GM23338 (cell line): ENCODE measurements at regions not wholly inside any gene's neighbourhood (a gene's known extent, or its start where the extent isn't known, plus 50 kb on each side); places are given as distances from the start of the nearest gene placed in this dataset.

Experiments used
- CREB1 ChIP-seq: fragments of 250-450 bp; sonication (Bioruptor Pico); IDR thresholded peaks from 2 replicates; pipeline ENCODE4 v1.5.0; 2020; ENCODE audit warnings: low read depth, mild to moderate bottlenecking, moderate library complexity
- EZH2 ChIP-seq: fragments of 200-600 bp; sonication (generic); IDR thresholded peaks from one replicate; pipeline ENCODE4 v1.8.0; 2017; ENCODE audit warnings: antibody characterized with exemption, mild to moderate bottlenecking, low read depth; ENCODE audit not compliant: unreplicated experiment
- EZH2phosphoT487 ChIP-seq: fragments of 200-600 bp; sonication (generic); IDR thresholded peaks from one replicate; pipeline ENCODE4 v1.8.1; 2018; ENCODE audit warnings: antibody characterized with exemption; ENCODE audit not compliant: unreplicated experiment
- JUNB ChIP-seq: IDR thresholded peaks from one replicate; pipeline ENCODE4 v1.6.1; 2016; ENCODE audit warnings: antibody characterized with exemption; ENCODE audit not compliant: unreplicated experiment
- POLR2AphosphoS5 ChIP-seq: IDR thresholded peaks from 2 replicates; pipeline ENCODE4 v1.6.1; 2016; ENCODE audit warnings: antibody characterized with exemption, low read depth
- REST ChIP-seq: IDR thresholded peaks from one replicate; pipeline ENCODE4 v1.6.1; 2018; ENCODE audit warnings: antibody characterized with exemption; ENCODE audit not compliant: unreplicated experiment
- ZNF331 ChIP-seq: fragments of 250-450 bp; sonication (Bioruptor Pico); IDR thresholded peaks from 2 replicates; pipeline ENCODE4 v1.5.0; 2020; ENCODE audit warnings: low read depth, mild to moderate bottlenecking, moderate library complexity
- TF ChIP-seq, protein P1 (sequence below), 2 experiments: fragments of 200-600 bp in 1 of 2; sonication (generic) in 1 of 2; conservative IDR thresholded peaks; 2 replicates each; pipeline versions ENCODE4 v1.5.1 to v1.6.1; 2016 to 2017; ENCODE audit warnings: antibody characterized with exemption in 2 of 2, low read depth in 2 of 2, mild to moderate bottlenecking in 2 of 2, moderate library complexity in 1 of 2
- TF ChIP-seq, protein P2 (sequence below): fragments of 250-450 bp; sonication (Bioruptor Pico); IDR thresholded peaks from 2 replicates; pipeline ENCODE4 v1.5.0; 2020; ENCODE audit warnings: mild to moderate bottlenecking, moderate library complexity
- TF ChIP-seq, protein P3 (sequence below): IDR thresholded peaks from 2 replicates; pipeline ENCODE4 v1.6.1; 2016; ENCODE audit warnings: antibody characterized with exemption

DNA sequence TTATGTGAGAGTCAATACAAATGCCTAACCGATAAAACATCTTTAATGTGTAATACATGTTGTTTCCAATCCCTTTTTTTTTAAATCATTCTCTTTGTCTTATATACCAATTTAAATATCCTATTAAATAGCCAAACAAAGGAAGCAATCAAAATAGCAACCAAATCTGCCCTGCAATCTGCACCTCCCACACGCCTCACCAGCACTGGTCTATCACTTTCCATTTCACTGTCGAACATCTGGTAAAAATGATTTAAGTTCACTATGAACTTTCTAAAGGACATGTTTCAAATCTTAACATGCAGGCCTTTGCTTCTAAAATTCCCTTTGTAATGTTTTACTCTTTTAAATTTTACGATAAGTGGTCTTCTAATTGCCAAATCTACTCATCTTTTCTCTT lies 1305.5 kb upstream of the TENM4 start:
- TF ChIP-seq, protein P1, sequence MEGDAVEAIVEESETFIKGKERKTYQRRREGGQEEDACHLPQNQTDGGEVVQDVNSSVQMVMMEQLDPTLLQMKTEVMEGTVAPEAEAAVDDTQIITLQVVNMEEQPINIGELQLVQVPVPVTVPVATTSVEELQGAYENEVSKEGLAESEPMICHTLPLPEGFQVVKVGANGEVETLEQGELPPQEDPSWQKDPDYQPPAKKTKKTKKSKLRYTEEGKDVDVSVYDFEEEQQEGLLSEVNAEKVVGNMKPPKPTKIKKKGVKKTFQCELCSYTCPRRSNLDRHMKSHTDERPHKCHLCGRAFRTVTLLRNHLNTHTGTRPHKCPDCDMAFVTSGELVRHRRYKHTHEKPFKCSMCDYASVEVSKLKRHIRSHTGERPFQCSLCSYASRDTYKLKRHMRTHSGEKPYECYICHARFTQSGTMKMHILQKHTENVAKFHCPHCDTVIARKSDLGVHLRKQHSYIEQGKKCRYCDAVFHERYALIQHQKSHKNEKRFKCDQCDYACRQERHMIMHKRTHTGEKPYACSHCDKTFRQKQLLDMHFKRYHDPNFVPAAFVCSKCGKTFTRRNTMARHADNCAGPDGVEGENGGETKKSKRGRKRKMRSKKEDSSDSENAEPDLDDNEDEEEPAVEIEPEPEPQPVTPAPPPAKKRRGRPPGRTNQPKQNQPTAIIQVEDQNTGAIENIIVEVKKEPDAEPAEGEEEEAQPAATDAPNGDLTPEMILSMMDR (conservative IDR thresholded peaks at IDR 0.05; ENCODE audit: low read depth in 2 of 2): no peak
- TF ChIP-seq POLR2AphosphoS5 (no peak), REST (no peak), EZH2 (no peak), ZNF331 (no peak), JUNB (no peak), EZH2phosphoT487 (no peak), CREB1 (CRISPR knock-in tag) (no peak)
- TF ChIP-seq, protein P2, sequence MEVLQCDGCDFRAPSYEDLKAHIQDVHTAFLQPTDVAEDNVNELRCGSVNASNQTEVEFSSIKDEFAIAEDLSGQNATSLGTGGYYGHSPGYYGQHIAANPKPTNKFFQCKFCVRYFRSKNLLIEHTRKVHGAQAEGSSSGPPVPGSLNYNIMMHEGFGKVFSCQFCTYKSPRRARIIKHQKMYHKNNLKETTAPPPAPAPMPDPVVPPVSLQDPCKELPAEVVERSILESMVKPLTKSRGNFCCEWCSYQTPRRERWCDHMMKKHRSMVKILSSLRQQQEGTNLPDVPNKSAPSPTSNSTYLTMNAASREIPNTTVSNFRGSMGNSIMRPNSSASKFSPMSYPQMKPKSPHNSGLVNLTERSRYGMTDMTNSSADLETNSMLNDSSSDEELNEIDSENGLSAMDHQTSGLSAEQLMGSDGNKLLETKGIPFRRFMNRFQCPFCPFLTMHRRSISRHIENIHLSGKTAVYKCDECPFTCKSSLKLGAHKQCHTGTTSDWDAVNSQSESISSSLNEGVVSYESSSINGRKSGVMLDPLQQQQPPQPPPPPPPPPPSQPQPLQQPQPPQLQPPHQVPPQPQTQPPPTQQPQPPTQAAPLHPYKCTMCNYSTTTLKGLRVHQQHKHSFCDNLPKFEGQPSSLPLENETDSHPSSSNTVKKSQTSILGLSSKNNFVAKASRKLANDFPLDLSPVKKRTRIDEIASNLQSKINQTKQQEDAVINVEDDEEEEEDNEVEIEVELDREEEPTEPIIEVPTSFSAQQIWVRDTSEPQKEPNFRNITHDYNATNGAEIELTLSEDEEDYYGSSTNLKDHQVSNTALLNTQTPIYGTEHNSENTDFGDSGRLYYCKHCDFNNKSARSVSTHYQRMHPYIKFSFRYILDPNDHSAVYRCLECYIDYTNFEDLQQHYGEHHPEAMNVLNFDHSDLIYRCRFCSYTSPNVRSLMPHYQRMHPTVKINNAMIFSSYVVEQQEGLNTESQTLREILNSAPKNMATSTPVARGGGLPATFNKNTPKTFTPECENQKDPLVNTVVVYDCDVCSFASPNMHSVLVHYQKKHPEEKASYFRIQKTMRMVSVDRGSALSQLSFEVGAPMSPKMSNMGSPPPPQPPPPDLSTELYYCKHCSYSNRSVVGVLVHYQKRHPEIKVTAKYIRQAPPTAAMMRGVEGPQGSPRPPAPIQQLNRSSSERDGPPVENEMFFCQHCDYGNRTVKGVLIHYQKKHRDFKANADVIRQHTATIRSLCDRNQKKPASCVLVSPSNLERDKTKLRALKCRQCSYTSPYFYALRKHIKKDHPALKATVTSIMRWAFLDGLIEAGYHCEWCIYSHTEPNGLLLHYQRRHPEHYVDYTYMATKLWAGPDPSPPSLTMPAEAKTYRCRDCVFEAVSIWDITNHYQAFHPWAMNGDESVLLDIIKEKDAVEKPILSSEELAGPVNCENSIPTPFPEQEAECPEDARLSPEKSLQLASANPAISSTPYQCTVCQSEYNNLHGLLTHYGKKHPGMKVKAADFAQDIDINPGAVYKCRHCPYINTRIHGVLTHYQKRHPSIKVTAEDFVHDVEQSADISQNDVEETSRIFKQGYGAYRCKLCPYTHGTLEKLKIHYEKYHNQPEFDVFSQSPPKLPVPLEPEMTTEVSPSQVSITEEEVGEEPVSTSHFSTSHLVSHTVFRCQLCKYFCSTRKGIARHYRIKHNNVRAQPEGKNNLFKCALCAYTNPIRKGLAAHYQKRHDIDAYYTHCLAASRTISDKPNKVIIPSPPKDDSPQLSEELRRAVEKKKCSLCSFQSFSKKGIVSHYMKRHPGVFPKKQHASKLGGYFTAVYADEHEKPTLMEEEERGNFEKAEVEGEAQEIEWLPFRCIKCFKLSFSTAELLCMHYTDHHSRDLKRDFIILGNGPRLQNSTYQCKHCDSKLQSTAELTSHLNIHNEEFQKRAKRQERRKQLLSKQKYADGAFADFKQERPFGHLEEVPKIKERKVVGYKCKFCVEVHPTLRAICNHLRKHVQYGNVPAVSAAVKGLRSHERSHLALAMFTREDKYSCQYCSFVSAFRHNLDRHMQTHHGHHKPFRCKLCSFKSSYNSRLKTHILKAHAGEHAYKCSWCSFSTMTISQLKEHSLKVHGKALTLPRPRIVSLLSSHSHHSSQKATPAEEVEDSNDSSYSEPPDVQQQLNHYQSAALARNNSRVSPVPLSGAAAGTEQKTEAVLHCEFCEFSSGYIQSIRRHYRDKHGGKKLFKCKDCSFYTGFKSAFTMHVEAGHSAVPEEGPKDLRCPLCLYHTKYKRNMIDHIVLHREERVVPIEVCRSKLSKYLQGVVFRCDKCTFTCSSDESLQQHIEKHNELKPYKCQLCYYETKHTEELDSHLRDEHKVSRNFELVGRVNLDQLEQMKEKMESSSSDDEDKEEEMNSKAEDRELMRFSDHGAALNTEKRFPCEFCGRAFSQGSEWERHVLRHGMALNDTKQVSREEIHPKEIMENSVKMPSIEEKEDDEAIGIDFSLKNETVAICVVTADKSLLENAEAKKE (CRISPR knock-in tag): no peak
- TF ChIP-seq, protein P3, sequence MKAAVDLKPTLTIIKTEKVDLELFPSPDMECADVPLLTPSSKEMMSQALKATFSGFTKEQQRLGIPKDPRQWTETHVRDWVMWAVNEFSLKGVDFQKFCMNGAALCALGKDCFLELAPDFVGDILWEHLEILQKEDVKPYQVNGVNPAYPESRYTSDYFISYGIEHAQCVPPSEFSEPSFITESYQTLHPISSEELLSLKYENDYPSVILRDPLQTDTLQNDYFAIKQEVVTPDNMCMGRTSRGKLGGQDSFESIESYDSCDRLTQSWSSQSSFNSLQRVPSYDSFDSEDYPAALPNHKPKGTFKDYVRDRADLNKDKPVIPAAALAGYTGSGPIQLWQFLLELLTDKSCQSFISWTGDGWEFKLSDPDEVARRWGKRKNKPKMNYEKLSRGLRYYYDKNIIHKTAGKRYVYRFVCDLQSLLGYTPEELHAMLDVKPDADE: no peak
